GM21825 (cell line): ENCODE measurements at regions not wholly inside any gene's neighbourhood (a gene's known extent, or its start where the extent isn't known, plus 50 kb on each side); places are given as distances from the start of the nearest gene placed in this dataset.
"Not testable (repeated sequence)": the region's sequence is repeated elsewhere in the genome, so short reads cannot be mapped to it uniquely, and the experiment has no call there.

ENCODE experiments used
- ATAC-seq: cut with Tn5 transposase; IDR thresholded peaks from one replicate; pipeline ENCODE4 v1.9.1; 2021; ENCODE audit warnings: mild to moderate bottlenecking, moderate library complexity; ENCODE audit not compliant: unreplicated experiment

- ATAC-seq, result no peak
These were observed 91.7 kb upstream of the TRIB2 start for GRCh38 chr2:12624905-12625598.

GRCh38 chr2:12628541-12628940 lies 88.2 kb upstream of the TRIB2 start:
- ATAC-seq, result not testable (repeated sequence)

GRCh38 chr2:12636837-12637581 lies 79.7 kb upstream of the TRIB2 start:
- ATAC-seq, result no peak

- ATAC-seq, result no peak
These were observed 79.0 kb upstream of the TRIB2 start for GRCh38 chr2:12637754-12638153.

GRCh38 chr2:12641441-12641840 lies 75.3 kb upstream of the TRIB2 start:
- no peak for ATAC-seq

- no peak for ATAC-seq
These were observed 74.4 kb upstream of the TRIB2 start for GRCh38 chr2:12642332-12642731.

- no peak for ATAC-seq
These were observed 73.9 kb upstream of the TRIB2 start for GRCh38 chr2:12642859-12643258.

GRCh38 chr2:12649602-12650400 lies 66.9 kb upstream of the TRIB2 start:
- no peak for ATAC-seq

GRCh38 chr2:12651641-12652040 lies 65.1 kb upstream of the TRIB2 start:
- ATAC-seq, result no peak

- no peak for ATAC-seq
These were observed 64.0 kb upstream of the TRIB2 start for GRCh38 chr2:12652723-12653122.

GRCh38 chr2:12657560-12657959 lies 59.2 kb upstream of the TRIB2 start:
- ATAC-seq, result no peak

GRCh38 chr2:12658310-12658945 lies 58.3 kb upstream of the TRIB2 start:
- no peak for ATAC-seq

GRCh38 chr2:12661489-12661888 lies 55.2 kb upstream of the TRIB2 start:
- no peak for ATAC-seq

GRCh38 chr2:12663306-12664037 lies 53.3 kb upstream of the TRIB2 start:
- ATAC-seq, result no peak

GRCh38 chr2:12665334-12665733 lies 51.4 kb upstream of the TRIB2 start:
- ATAC-seq, result no peak

GRCh38 chr2:12666445-12666844 lies 50.3 kb upstream of the TRIB2 start:
- ATAC-seq, result no peak
